CD4-positive, alpha-beta T cell (primary cell): ENCODE measurements at regions not wholly inside any gene's neighbourhood (a gene's known extent, or its start where the extent isn't known, plus 50 kb on each side); places are given as distances from the start of the nearest gene placed in this dataset.

Source experiments
- ATAC-seq: fragments of 200-7000 bp; cut with Tn5 transposase; one replicate; pipeline ENCODE4 v1.10.0; 2022; ENCODE audit warnings: mild to moderate bottlenecking; ENCODE audit not compliant: poor library complexity
- CTCF ChIA-PET: fragments of 350-600 bp; sonication (Branson Sonifier 250); formaldehyde crosslinking; loops from one replicate; lab custom pipeline; 2021; ENCODE audit warnings: antibody characterized with exemption, inconsistent platforms; lab: Charles Lee
- POLR2A ChIA-PET: fragments of 350-600 bp; sonication (Branson Sonifier 250); formaldehyde crosslinking; loops from one replicate; lab custom pipeline; 2021; ENCODE audit warnings: antibody characterized with exemption, inconsistent platforms; lab: Charles Lee
- DNase-seq, 14 experiments: peaks; one replicate each; pipeline ENCODE4 v3.0.0-alpha.2; 2013 to 2020; ENCODE audit warnings: mixed read lengths in 2 of 14
- H3K27ac ChIP-seq, 2 donors: one replicate each; pipeline versions ENCODE4 v1.5.1 to v1.7.0; 2013; ENCODE audit warnings: low read length in 2 of 2, low read depth in 1 of 2, mild to moderate bottlenecking in 1 of 2
- H3K27me3 ChIP-seq, 2 experiments: 1 replicate in 1 of 2; 2 replicates in 1 of 2; pipeline versions ENCODE4 v1.6.1 to v1.7.0; 2013; ENCODE audit warnings: low read length in 2 of 2, control low read depth in 1 of 2, mild to moderate bottlenecking in 1 of 2, moderate library complexity in 1 of 2; ENCODE audit not compliant: insufficient read depth in 2 of 2, control insufficient read depth in 1 of 2
- H3K36me3 ChIP-seq: one replicate; pipeline ENCODE4 v1.6.1; 2013; ENCODE audit warnings: low read length, control low read depth; ENCODE audit not compliant: insufficient read depth
- H3K4me1 ChIP-seq: one replicate; pipeline ENCODE4 v1.6.1; 2013; ENCODE audit warnings: low read length, control low read depth; ENCODE audit not compliant: insufficient read depth
- H3K4me3 ChIP-seq: one replicate; pipeline ENCODE4 v1.5.1; 2013; ENCODE audit warnings: mild to moderate bottlenecking, low read length, moderate library complexity
- H3K9me3 ChIP-seq, 2 experiments: 1 replicate in 1 of 2; 2 replicates in 1 of 2; pipeline versions ENCODE4 v1.6.1 to v1.7.0; 2013; ENCODE audit warnings: low read length in 2 of 2, mild to moderate bottlenecking in 2 of 2, control low read depth in 1 of 2, moderate library complexity in 1 of 2; ENCODE audit not compliant: control insufficient read depth in 1 of 2, insufficient read depth in 1 of 2
- H3K27ac Mint-ChIP-seq: one replicate; pipeline ENCODE4 v1.8.0; 2020; ENCODE audit warnings: mixed read lengths
- H3K27me3 Mint-ChIP-seq: one replicate; pipeline ENCODE4 v1.8.0; 2021; ENCODE audit warnings: mixed read lengths
- H3K36me3 Mint-ChIP-seq: one replicate; pipeline ENCODE4 v1.8.0; 2021; ENCODE audit warnings: low read depth, mixed read lengths
- H3K4me1 Mint-ChIP-seq: one replicate; pipeline ENCODE4 v1.8.0; 2021; ENCODE audit warnings: low read depth, mixed read lengths
- H3K4me3 Mint-ChIP-seq: one replicate; pipeline ENCODE4 v1.8.0; 2020; ENCODE audit warnings: mild to moderate bottlenecking, mixed read lengths
- H3K9me3 Mint-ChIP-seq: one replicate; pipeline ENCODE4 v1.8.0; 2020; ENCODE audit warnings: mixed read lengths
- CTCF ChIP-seq: fragments of 200-600 bp; IDR thresholded peaks from one replicate; pipeline ENCODE4 v1.8.0; 2022; ENCODE audit warnings: antibody characterized with exemption, mild to moderate bottlenecking
- intact Hi-C, 2 experiments: fragments of 100-400 bp; cut with DNase I in 1 of 2; cut with micrococcal nuclease in 1 of 2; formaldehyde crosslinking; loops; one replicate each; pipeline versions ENCODE4 v1.15.1 to v1.9.0; 2023 to 2025; cut with DNase I, micrococcal nuclease

DNA sequence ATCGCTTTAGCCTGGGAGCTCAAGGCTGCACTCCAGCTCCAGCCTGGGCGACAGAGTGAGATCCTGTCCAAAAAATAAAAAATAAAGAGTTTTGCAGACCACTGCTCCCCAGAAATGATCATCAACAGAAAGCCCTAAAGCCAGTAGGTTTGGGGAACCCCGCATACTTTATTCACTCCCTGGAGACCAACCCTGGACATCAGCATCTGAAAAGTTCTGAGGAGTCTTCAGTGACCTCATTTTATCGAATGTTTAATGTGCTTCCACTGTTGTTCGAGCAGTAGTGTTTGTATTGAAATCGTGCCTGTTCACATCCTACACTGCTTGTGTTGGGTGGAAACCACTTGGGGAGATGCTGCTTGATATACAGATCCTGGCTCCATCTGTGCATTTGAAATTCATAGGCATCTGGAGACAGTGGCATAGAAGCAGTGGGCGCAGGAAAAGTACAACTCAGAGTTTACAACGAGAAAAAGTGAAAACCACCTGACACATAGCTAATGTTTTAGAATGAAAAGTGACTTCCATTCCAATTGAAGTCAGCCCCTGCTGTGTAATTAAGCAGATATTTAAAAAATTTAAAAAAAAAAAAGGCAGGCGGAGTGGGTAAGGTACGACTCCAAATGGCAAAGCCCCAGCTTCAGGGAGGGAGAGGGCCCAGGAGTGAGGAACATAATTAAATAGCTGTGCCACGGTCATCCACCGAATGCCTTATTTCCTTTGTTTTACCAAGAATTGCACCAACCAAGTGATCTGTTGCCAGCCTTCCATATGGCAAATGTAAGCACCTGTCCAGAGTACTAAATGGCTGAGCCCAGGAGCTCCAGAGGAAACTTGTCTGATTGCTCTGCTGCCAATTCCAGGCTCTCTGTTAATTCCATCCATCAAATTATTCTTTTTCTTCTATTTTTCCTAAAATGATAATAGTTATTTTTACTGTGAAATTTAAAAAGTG lies 100.4 kb upstream of the NAA20 start:
- Histone ChIP-seq H3K27ac (no peak overlapping the region), H3K4me3 (no peak overlapping the region), H3K9me3 (no peaks in the 10 kb centered on the region), H3K4me1 (no peaks in the 10 kb centered on the region), H3K36me3 (no peaks in the 10 kb centered on the region), H3K27me3 (peaks cover 0 to 3% of the 10 kb centered on the region in 2 experiments)
- DNase-seq (no peak), ATAC-seq (no peak)
- intact Hi-C loops, result no loop called here
- Mint-ChIP-seq H3K27me3 (peaks cover 6% of the 10 kb centered on the region), H3K4me1 (no peaks in the 10 kb centered on the region), H3K27ac (no peak overlapping the region), H3K9me3 (no peaks in the 10 kb centered on the region), H3K4me3 (no peak overlapping the region), H3K36me3 (no peaks in the 10 kb centered on the region)
- no peak for TF ChIP-seq CTCF
- CTCF ChIA-PET, result no interaction called here
- POLR2A ChIA-PET, result no interaction called here

DNA sequence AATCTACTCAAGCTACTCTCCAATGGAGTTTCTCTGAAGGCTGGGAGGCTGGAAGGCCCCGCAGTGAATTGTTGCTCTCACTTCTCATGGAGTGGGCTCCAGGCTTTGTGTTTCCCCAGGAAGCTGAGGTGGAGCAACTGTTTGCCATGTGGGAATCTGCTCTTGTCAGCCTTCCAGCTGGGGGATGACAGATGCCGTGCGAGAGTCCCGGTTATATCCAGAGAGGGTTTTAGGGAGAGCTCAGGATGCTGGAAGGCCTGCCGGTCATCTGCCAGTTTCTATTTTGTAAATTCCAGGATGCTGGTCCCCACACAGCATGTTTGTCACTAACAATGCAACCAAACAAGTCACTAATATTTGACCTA lies 98.2 kb upstream of the NAA20 start:
- intact Hi-C loops, result no loop called here

DNA sequence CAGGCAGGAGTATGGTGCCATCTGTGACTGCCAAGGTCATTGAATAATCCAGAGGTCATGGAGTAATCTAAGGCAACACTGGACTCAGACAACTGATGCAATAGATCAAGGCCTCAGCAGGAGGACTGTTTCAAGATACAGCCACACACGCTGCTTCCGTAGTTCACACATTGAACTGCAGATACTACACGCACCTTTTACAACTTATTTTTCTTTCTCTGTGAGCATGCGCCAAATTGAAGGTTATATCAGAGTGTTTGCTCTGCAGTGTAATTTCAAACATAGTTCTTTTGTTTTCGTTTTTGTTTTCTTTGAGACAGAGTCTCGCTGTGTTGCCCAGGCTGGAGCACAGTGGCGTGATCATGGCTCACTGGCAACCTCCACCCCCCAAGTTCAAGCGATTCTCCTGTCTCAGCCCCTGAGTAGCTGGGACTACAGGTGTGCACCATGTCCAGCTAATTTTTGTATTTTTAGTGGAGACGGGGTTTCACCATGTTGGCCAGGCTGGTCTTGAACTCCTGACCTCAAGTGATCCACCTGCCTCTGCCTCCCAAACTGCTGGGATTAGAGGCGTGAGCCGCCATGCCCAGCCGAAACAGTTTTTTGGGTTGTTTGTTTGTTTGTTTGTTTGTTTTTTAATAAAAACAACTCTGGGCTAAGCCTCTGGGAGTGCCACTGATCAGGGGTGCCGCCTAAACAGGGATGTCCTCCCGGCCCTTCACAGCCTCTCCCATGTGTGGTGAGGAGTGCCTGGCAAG lies 96.6 kb upstream of the NAA20 start:
- Mint-ChIP-seq H3K4me3 (no peak overlapping the region), H3K27ac (no peak overlapping the region), H3K27me3 (peaks cover 3% of the 10 kb centered on the region), H3K9me3 (no peaks in the 10 kb centered on the region), H3K4me1 (no peaks in the 10 kb centered on the region), H3K36me3 (no peaks in the 10 kb centered on the region)
- Histone ChIP-seq H3K36me3 (no peaks in the 10 kb centered on the region), H3K27me3 (no peaks in the 10 kb centered on the region), H3K4me1 (no peaks in the 10 kb centered on the region), H3K27ac (no peak overlapping the region), H3K9me3 (no peaks in the 10 kb centered on the region), H3K4me3 (no peak overlapping the region)
- POLR2A ChIA-PET, result no interaction called here
- intact Hi-C loops, result no loop called here
- no peak for ATAC-seq
- no peak for DNase-seq
- no peak for TF ChIP-seq CTCF
- CTCF ChIA-PET, result interaction anchor here (0.7 kb wide), 1 partner anchor 20 kb away, joined by 3 read pairs; no protein-coding TSS in a partner anchor

More for the DNA sequence above, 98.2 kb upstream of the NAA20 start:
- Mint-ChIP-seq H3K4me1 (no peaks in the 10 kb centered on the region), H3K36me3 (no peaks in the 10 kb centered on the region), H3K9me3 (no peaks in the 10 kb centered on the region), H3K27me3 (peaks cover 6% of the 10 kb centered on the region), H3K27ac (no peak overlapping the region), H3K4me3 (no peak overlapping the region)
- no peak for TF ChIP-seq CTCF
- DNase-seq, result no peak
- Histone ChIP-seq H3K27ac (no peak overlapping the region), H3K4me1 (no peaks in the 10 kb centered on the region), H3K27me3 (peaks cover 0 to 3% of the 10 kb centered on the region in 2 experiments), H3K36me3 (no peaks in the 10 kb centered on the region), H3K4me3 (no peak overlapping the region), H3K9me3 (no peaks in the 10 kb centered on the region)
- CTCF ChIA-PET, result no interaction called here
- POLR2A ChIA-PET, result no interaction called here
- ATAC-seq, result no peak
